Body of pancreas (tissue), 4 donors: ENCODE measurements at regions not wholly inside any gene's neighbourhood (a gene's known extent, or its start where the extent isn't known, plus 50 kb on each side); places are given as distances from the start of the nearest gene placed in this dataset.

Source experiments
- ATAC-seq: fragments of 150-250 bp; one replicate; pipeline ENCODE4 v1.9.1; 2016
- DNase-seq, 4 donors: peaks; one replicate each; pipeline ENCODE4 v3.0.0-alpha.2; 2019
- H3K27ac ChIP-seq, 4 donors: fragments of 200-600 bp; sonication (generic); 1 replicate in 3 of 4; 2 replicates in 1 of 4; pipeline versions ENCODE4 v1.5.1 to v1.6.1; 2016 to 2019; ENCODE audit warnings: mild to moderate bottlenecking in 1 of 4, mixed read lengths in 1 of 4, moderate library complexity in 1 of 4
- H3K27me3 ChIP-seq, 2 donors: fragments of 200-600 bp; sonication (generic); one replicate each; pipeline ENCODE4 v1.6.0; 2016; ENCODE audit warnings: mild to moderate bottlenecking in 1 of 2
- H3K36me3 ChIP-seq, 2 donors: fragments of 200-600 bp; sonication (generic); replicated peaks in 1 of 2; 2 replicates each; pipeline ENCODE4 v1.5.1; 2016; ENCODE audit warnings: low read depth in 2 of 2; ENCODE audit not compliant: insufficient read depth in 1 of 2
- H3K4me1 ChIP-seq: fragments of 200-600 bp; sonication (generic); one replicate; pipeline ENCODE4 v1.6.0; 2016
- H3K4me3 ChIP-seq, 2 donors: fragments of 200-600 bp; sonication (generic); 1 replicate in 1 of 2; 2 replicates in 1 of 2; pipeline ENCODE4 v1.5.1; 2016 to 2019
- H3K9me3 ChIP-seq, 3 donors: fragments of 200-600 bp; sonication (generic); 1 replicate in 2 of 3; 2 replicates in 1 of 3; pipeline ENCODE4 v1.5.1; 2016
- POLR2A ChIP-seq, 3 donors: fragments of 450-650 bp; IDR thresholded peaks; one replicate each; pipeline ENCODE4 v1.6.1; 2016; ENCODE audit warnings: antibody characterized with exemption in 3 of 3, mild to moderate bottlenecking in 2 of 3
- WGBS, 2 donors: methylation state at CpG; one replicate each; pipeline ENCODE4 v1.1.5; 2017; 5-methylcytosine and 5-hydroxymethylcytosine counted together
- intact Hi-C: fragments of 100-400 bp; cut with DNase I; formaldehyde crosslinking; loops from one replicate; pipeline ENCODE4 v1.15.1; 2023
- TF ChIP-seq, protein P1 (sequence below), 7 experiments: fragments of 450-650 bp in 4 of 7; fragments of 200-600 bp in 3 of 7; sonication (generic) in 3 of 7; IDR thresholded peaks; one replicate each; pipeline ENCODE4 v1.5.1; 2016 to 2019; ENCODE audit warnings: antibody characterized with exemption in 7 of 7

DNA sequence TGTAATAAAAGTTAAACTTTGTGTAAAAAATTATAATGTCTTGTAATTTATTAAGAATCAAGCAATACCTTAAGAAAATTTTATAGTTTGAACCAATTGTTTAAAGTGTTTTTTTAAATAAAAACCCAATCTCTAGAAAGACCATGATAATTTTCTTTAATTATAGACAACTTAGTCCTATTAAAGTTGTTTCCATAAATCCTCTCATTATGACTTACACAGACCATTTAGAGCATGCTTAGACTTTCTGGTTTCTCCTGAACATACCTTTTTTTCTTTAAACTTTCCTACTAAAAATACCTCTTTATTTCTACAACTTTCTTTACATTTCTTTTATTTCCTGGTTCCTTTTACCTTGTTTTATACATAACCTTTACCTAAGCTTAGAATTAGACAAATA lies 837.4 kb downstream of the PCDH19 start:
- no peak for TF ChIP-seq POLR2A (IDR thresholded peaks at IDR 0.05)
- TF ChIP-seq, protein P1, sequence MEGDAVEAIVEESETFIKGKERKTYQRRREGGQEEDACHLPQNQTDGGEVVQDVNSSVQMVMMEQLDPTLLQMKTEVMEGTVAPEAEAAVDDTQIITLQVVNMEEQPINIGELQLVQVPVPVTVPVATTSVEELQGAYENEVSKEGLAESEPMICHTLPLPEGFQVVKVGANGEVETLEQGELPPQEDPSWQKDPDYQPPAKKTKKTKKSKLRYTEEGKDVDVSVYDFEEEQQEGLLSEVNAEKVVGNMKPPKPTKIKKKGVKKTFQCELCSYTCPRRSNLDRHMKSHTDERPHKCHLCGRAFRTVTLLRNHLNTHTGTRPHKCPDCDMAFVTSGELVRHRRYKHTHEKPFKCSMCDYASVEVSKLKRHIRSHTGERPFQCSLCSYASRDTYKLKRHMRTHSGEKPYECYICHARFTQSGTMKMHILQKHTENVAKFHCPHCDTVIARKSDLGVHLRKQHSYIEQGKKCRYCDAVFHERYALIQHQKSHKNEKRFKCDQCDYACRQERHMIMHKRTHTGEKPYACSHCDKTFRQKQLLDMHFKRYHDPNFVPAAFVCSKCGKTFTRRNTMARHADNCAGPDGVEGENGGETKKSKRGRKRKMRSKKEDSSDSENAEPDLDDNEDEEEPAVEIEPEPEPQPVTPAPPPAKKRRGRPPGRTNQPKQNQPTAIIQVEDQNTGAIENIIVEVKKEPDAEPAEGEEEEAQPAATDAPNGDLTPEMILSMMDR (IDR thresholded peaks at IDR 0.05) = no peak
- H3K4me1 ChIP-seq = no peaks in the 10 kb centered on the region
- H3K27me3 ChIP-seq = no peaks in the 10 kb centered on the region
- H3K36me3 ChIP-seq = no peaks in the 10 kb centered on the region
- H3K4me3 ChIP-seq = no peak overlapping the region
- no peak for DNase-seq
- intact Hi-C loops = no loop called here
- ATAC-seq = no peak
- H3K9me3 ChIP-seq = no peaks in the 10 kb centered on the region
- no peak overlapping the region for H3K27ac ChIP-seq

DNA sequence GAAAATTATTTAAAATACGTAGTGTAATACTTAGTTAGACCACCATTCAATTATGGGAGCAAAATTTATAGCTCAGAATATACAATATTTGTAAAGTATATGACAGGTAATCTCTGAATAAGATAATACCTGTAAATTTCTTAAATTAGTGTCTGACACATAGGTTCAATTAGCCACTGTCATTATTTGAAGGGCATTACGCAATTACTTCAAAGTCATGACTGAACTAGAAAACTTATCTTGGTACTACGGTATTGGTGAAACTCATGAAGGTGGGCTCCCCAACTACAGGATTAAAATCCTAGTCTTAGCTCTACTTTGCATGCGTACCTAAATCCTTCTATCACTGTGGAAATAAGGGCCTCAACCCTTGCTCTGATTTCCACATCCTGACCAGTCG lies 860.7 kb downstream of the PCDH19 start:
- 58 to 65% methylated on average over 5 of the region's 5 CpGs for WGBS, 2 donors
- Histone ChIP-seq H3K4me3 (no peak overlapping the region), H3K9me3 (no peaks in the 10 kb centered on the region), H3K4me1 (no peaks in the 10 kb centered on the region), H3K27ac (no peak overlapping the region), H3K27me3 (no peaks in the 10 kb centered on the region), H3K36me3 (no peaks in the 10 kb centered on the region)
- ATAC-seq (no peak), DNase-seq (no peak)
- intact Hi-C loops = no loop called here
- TF ChIP-seq, protein P1 (IDR thresholded peaks at IDR 0.05) = no peak
- no peak for TF ChIP-seq POLR2A (IDR thresholded peaks at IDR 0.05)

DNA sequence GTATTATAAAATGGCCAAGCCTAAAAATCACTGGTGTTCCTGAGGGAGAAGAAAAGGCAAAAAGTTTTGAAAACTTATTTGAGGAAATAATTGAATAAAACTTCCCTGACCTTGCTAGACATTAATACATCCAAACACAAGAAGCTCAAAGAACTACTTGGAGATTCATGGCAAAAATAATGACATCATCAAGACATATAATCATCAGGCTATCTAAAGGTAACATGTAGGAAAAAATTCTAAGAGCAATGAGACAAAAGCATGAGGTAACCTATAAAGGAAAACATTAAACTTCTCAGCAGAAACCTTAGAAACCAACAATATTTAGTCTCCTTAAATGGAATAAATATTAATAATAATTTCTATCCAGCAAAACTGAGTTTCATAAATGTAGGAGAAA lies 887.6 kb downstream of the PCDH19 start:
- no peak for DNase-seq
- Histone ChIP-seq H3K4me1 (no peaks in the 10 kb centered on the region), H3K4me3 (no peak overlapping the region), H3K9me3 (no peaks in the 10 kb centered on the region), H3K27me3 (no peaks in the 10 kb centered on the region), H3K27ac (no peak overlapping the region), H3K36me3 (no peaks in the 10 kb centered on the region)
- ATAC-seq = no peak
- TF ChIP-seq, protein P1 (IDR thresholded peaks at IDR 0.05) = no peak
- TF ChIP-seq POLR2A (IDR thresholded peaks at IDR 0.05) = no peak
- intact Hi-C loops = no loop called here

DNA sequence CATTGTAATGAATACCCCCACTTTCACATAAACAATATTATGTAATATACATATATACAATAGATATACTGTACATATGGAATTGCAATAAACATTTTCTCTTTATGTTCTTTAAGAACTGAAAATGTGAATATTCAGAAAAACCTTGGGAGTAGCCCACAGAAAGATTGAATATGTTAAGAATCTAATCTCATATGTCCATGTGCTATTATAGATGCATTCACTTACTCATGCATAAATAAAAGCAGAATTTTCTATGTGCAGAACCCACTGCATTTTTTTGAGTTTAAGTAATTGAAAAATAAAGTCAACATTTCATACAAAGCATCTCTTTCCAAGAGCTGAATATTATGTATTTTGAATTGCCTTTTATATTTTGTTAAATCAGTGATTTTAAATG lies 902.3 kb downstream of the PCDH19 start:
- DNase-seq (no peak), ATAC-seq (no peak)
- no peaks in the 10 kb centered on the region for H3K36me3 ChIP-seq
- intact Hi-C loops = no loop called here
- no peaks in the 10 kb centered on the region for H3K4me1 ChIP-seq
- H3K9me3 ChIP-seq = no peaks in the 10 kb centered on the region
- TF ChIP-seq POLR2A (IDR thresholded peaks at IDR 0.05) = no peak
- TF ChIP-seq, protein P1 (IDR thresholded peaks at IDR 0.05) = no peak
- H3K27ac ChIP-seq = no peak overlapping the region
- H3K4me3 ChIP-seq = no peak overlapping the region
- no peaks in the 10 kb centered on the region for H3K27me3 ChIP-seq

DNA sequence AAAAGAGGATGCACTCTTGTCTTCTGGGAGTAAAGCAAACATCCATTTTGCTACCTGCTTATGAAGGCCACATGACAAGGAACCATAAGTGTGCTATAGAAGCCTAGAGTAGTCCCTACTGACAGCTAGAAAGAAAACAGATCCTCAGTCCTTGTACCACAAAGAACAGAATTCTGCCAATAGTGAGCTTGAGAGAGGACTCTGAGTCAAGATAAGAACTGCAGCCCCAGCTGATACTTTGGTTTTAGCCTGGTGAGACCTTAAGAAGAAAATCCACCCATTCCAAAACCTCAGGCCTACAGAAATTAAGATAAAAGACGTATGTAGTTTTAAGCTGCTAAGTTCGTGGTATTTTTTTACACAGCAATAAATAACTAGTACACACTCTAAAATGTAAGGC lies 914.6 kb downstream of the PCDH19 start:
- 14 to 41% methylated on average over 2 of the region's 2 CpGs for WGBS, 2 donors
- intact Hi-C loops = no loop called here
- H3K4me3 ChIP-seq = no peak overlapping the region

More for the DNA sequence above, 914.6 kb downstream of the PCDH19 start:
- TF ChIP-seq, protein P1 (IDR thresholded peaks at IDR 0.05) = no peak
- TF ChIP-seq POLR2A (IDR thresholded peaks at IDR 0.05) = no peak
- DNase-seq (no peak), ATAC-seq (no peak)
- Histone ChIP-seq H3K9me3 (no peaks in the 10 kb centered on the region), H3K4me1 (no peaks in the 10 kb centered on the region), H3K27me3 (no peaks in the 10 kb centered on the region), H3K36me3 (no peaks in the 10 kb centered on the region), H3K27ac (no peak overlapping the region)
